Suprapubic skin (tissue), 4 donors: ENCODE measurements at regions not wholly inside any gene's neighbourhood (a gene's known extent, or its start where the extent isn't known, plus 50 kb on each side); places are given as distances from the start of the nearest gene placed in this dataset.

Experiments
- EP300 ChIP-seq: sonication (generic); formaldehyde crosslinking; IDR thresholded peaks from one replicate; pipeline ENCODE4 v1.6.1; 2017; ENCODE audit warnings: antibody characterized with exemption
- POLR2A ChIP-seq, 2 donors: fragments of 450-650 bp; IDR thresholded peaks; one replicate each; pipeline ENCODE4 v1.6.1; 2017; ENCODE audit warnings: antibody characterized with exemption in 2 of 2, mild to moderate bottlenecking in 2 of 2, moderate library complexity in 2 of 2
- POLR2AphosphoS5 ChIP-seq, 3 donors: sonication (generic); formaldehyde crosslinking; IDR thresholded peaks; one replicate each; pipeline ENCODE4 v1.6.1; 2017; ENCODE audit warnings: antibody characterized with exemption in 3 of 3
- TF ChIP-seq, protein P1 (sequence below), 2 donors: fragments of 200-600 bp in 1 of 2; fragments of 450-650 bp in 1 of 2; sonication (generic) in 1 of 2; IDR thresholded peaks; one replicate each; pipeline ENCODE4 v1.5.1; 2016 to 2019; ENCODE audit warnings: antibody characterized with exemption in 2 of 2, mild to moderate bottlenecking in 1 of 2, moderate library complexity in 1 of 2

GRCh38 chr11:112697391-112698178 is 263.6 kb upstream of the NCAM1 start:
- TF ChIP-seq, protein P1, sequence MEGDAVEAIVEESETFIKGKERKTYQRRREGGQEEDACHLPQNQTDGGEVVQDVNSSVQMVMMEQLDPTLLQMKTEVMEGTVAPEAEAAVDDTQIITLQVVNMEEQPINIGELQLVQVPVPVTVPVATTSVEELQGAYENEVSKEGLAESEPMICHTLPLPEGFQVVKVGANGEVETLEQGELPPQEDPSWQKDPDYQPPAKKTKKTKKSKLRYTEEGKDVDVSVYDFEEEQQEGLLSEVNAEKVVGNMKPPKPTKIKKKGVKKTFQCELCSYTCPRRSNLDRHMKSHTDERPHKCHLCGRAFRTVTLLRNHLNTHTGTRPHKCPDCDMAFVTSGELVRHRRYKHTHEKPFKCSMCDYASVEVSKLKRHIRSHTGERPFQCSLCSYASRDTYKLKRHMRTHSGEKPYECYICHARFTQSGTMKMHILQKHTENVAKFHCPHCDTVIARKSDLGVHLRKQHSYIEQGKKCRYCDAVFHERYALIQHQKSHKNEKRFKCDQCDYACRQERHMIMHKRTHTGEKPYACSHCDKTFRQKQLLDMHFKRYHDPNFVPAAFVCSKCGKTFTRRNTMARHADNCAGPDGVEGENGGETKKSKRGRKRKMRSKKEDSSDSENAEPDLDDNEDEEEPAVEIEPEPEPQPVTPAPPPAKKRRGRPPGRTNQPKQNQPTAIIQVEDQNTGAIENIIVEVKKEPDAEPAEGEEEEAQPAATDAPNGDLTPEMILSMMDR (IDR thresholded peaks at IDR 0.05), result no peak
- TF ChIP-seq POLR2A (IDR thresholded peaks at IDR 0.05) (no peak), EP300 (no peak), POLR2AphosphoS5 (IDR thresholded peaks at IDR 0.05) (no peak)
